Nephron (organoid): ENCODE measurements at regions not wholly inside any gene's neighbourhood (a gene's known extent, or its start where the extent isn't known, plus 50 kb on each side); places are given as distances from the start of the nearest gene placed in this dataset.

Experiments used
- H3K27ac Mint-ChIP-seq, 3 experiments: 2 replicates each; pipeline ENCODE4 v1.8.0; 2020; ENCODE audit warnings: mixed read lengths in 3 of 3, mild to moderate bottlenecking in 2 of 3, moderate library complexity in 1 of 3
- H3K27me3 Mint-ChIP-seq: 2 replicates; pipeline ENCODE4 v1.8.0; 2021; ENCODE audit warnings: low read depth, mild to moderate bottlenecking, moderate library complexity, mixed read lengths
- H3K36me3 Mint-ChIP-seq: 2 replicates; pipeline ENCODE4 v1.8.0; 2020; ENCODE audit warnings: low read depth, mixed read lengths
- H3K4me1 Mint-ChIP-seq: 2 replicates; pipeline ENCODE4 v1.8.0; 2020; ENCODE audit warnings: mixed read lengths
- H3K4me3 Mint-ChIP-seq, 3 experiments: 2 replicates each; pipeline ENCODE4 v1.8.0; 2020; ENCODE audit warnings: mild to moderate bottlenecking in 3 of 3, mixed read lengths in 3 of 3, moderate library complexity in 2 of 3
- H3K9me3 Mint-ChIP-seq: 2 replicates; pipeline ENCODE4 v1.8.0; 2020; ENCODE audit warnings: mixed read lengths
- CTCF ChIP-seq, 3 experiments: fragments of 200-600 bp; sonication (generic); IDR thresholded peaks; one replicate each; pipeline ENCODE4 v1.5.0; 2021; ENCODE audit warnings: antibody characterized with exemption in 3 of 3; ENCODE audit not compliant: unreplicated experiment in 3 of 3

DNA sequence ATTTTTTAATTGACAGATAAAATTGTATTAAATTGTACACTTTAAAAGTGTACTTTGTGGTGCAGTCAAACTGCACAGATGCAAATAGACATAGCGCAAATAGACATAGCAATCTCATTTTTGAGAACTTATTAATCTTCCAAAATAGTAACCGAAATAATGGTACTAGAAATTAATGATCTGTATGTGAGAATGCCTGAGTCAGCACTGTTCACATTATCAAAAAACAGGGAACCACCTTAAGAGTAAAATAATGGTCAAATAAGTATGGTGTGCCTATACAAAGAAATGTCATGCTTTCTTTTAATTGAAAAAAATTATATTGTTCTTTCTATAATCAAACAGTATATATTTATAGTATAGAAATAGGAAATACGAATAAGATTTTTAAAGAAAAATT is 461.9 kb downstream of the EFNA5 start:
- H3K27me3 Mint-ChIP-seq, result no peaks in the 10 kb centered on the region
- H3K4me3 Mint-ChIP-seq, result no peak overlapping the region
- no peaks in the 10 kb centered on the region for H3K36me3 Mint-ChIP-seq
- H3K4me1 Mint-ChIP-seq, result no peaks in the 10 kb centered on the region
- no peaks in the 10 kb centered on the region for H3K9me3 Mint-ChIP-seq
- H3K27ac Mint-ChIP-seq, result no peak overlapping the region
- TF ChIP-seq CTCF (IDR thresholded peaks at IDR 0.05; ENCODE audit: unreplicated experiment in 3 of 3), result no peak

DNA sequence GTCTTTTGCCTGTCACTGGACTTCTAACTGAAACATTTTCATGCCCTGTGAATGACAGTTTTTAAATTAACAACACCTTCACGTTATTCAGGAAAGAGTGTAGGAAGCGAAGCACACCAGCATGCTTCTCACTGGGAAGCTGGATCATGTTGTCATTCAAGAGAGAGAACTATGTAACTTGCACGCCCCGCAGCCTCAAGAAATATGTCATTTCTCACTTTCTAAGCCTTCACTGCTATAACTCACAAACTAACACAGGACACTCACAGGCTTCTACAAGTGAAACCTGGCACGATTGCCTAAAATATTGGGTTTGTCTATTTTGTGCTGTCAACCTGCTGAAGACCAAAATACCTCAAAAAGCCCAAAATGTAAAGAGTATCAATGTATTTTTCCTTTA is 466.3 kb downstream of the EFNA5 start:
- TF ChIP-seq CTCF (IDR thresholded peaks at IDR 0.05; ENCODE audit: unreplicated experiment in 3 of 3), result no peak
- H3K36me3 Mint-ChIP-seq, result no peaks in the 10 kb centered on the region
- no peak overlapping the region for H3K27ac Mint-ChIP-seq
- no peaks in the 10 kb centered on the region for H3K4me1 Mint-ChIP-seq
- no peaks in the 10 kb centered on the region for H3K9me3 Mint-ChIP-seq
- H3K4me3 Mint-ChIP-seq, result no peak overlapping the region
- no peaks in the 10 kb centered on the region for H3K27me3 Mint-ChIP-seq

GRCh38 chr5:107203243-107203642 is 467.5 kb downstream of the EFNA5 start:
- H3K4me1 Mint-ChIP-seq, result no peaks in the 10 kb centered on the region
- no peak for TF ChIP-seq CTCF (IDR thresholded peaks at IDR 0.05; ENCODE audit: unreplicated experiment in 3 of 3)
- H3K27me3 Mint-ChIP-seq, result no peaks in the 10 kb centered on the region
- no peaks in the 10 kb centered on the region for H3K9me3 Mint-ChIP-seq
- no peak overlapping the region for H3K27ac Mint-ChIP-seq
- no peaks in the 10 kb centered on the region for H3K36me3 Mint-ChIP-seq
- H3K4me3 Mint-ChIP-seq, result no peak overlapping the region

DNA sequence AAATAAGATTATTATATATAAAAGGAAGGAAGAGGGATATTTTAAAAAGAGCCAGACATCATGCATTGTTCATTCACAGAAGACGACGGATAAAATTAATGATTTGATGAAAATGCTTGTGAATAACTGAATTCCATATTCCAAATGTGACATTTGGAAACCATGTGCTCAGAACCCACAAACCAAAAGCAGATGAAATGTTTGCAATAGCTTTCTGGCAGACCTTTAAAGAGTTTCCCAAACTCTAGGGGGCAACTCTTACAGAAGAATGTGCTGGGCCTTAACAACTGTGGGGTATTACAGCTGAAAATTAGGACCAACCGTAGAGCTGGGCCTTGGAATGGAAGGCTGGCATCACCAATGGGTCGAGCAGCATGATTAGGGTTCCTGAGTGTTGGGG is 471.0 kb downstream of the EFNA5 start:
- no peak overlapping the region for H3K4me3 Mint-ChIP-seq
- no peak for TF ChIP-seq CTCF (IDR thresholded peaks at IDR 0.05; ENCODE audit: unreplicated experiment in 3 of 3)
- no peaks in the 10 kb centered on the region for H3K9me3 Mint-ChIP-seq
- H3K27ac Mint-ChIP-seq, result no peak overlapping the region
- peaks cover 3% of the 10 kb centered on the region for H3K27me3 Mint-ChIP-seq
- no peaks in the 10 kb centered on the region for H3K4me1 Mint-ChIP-seq
- H3K36me3 Mint-ChIP-seq, result no peaks in the 10 kb centered on the region

DNA sequence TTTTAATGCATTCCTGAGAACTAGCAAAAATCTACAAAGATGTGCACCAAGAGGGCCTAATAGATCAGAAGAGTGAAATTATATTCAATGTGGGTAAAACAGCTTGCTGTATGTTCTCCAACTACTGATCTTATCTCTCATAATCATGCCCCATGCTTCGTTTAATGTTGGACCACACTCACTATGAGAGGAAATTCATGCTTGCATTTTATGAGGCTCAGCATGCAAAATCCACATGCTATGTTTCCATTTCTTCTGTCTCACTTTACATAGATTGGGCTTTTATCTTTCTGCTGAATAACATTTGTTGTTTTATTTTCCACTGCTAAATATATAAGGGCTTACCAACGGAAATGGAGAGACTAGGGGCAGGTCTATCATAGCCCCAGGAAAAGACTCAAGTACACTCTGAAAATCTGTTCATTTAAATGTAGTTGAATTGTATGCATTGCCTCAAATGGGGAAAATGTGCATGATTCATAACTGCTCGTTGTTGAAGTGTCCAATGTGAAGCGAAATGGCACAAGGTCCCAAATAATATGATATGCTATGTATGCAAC is 474.2 kb downstream of the EFNA5 start:
- H3K4me3 Mint-ChIP-seq, result no peak overlapping the region

More for the DNA sequence above, 474.2 kb downstream of the EFNA5 start:
- no peaks in the 10 kb centered on the region for H3K36me3 Mint-ChIP-seq
- no peak for TF ChIP-seq CTCF (IDR thresholded peaks at IDR 0.05; ENCODE audit: unreplicated experiment in 3 of 3)
- no peaks in the 10 kb centered on the region for H3K9me3 Mint-ChIP-seq
- no peak overlapping the region for H3K27ac Mint-ChIP-seq
- H3K4me1 Mint-ChIP-seq, result no peaks in the 10 kb centered on the region
- H3K27me3 Mint-ChIP-seq, result peaks cover 3% of the 10 kb centered on the region
